Activated CD8-positive, alpha-beta T cell treated with anti-CD3 and anti-CD28 coated beads for 36 hours (primary cell): ENCODE measurements at regions not wholly inside any gene's neighbourhood (a gene's known extent, or its start where the extent isn't known, plus 50 kb on each side); places are given as distances from the start of the nearest gene placed in this dataset.

ENCODE experiments used
- ATAC-seq: fragments of 200-7000 bp; cut with Tn5 transposase; one replicate; pipeline ENCODE4 v1.10.0; 2021; ENCODE audit warnings: mild to moderate bottlenecking, moderate library complexity
- CTCF ChIA-PET: fragments of 350-600 bp; sonication (Branson Sonifier 250); formaldehyde crosslinking; loops from one replicate; lab custom pipeline; 2021; ENCODE audit warnings: antibody characterized with exemption; lab: Charles Lee
- POLR2A ChIA-PET: fragments of 350-600 bp; sonication (Branson Sonifier 250); formaldehyde crosslinking; loops from one replicate; lab custom pipeline; 2021; ENCODE audit warnings: antibody characterized with exemption; lab: Charles Lee
- DNase-seq: peaks from one replicate; pipeline ENCODE4 v3.0.0-alpha.2; 2020
- H3K27ac Mint-ChIP-seq: one replicate; pipeline ENCODE4 v1.8.0; 2021; ENCODE audit warnings: mild to moderate bottlenecking, mixed read lengths
- H3K27me3 Mint-ChIP-seq: one replicate; pipeline ENCODE4 v1.8.0; 2021; ENCODE audit warnings: mixed read lengths
- H3K36me3 Mint-ChIP-seq: one replicate; pipeline ENCODE4 v1.8.0; 2021; ENCODE audit warnings: low read depth, mixed read lengths
- H3K4me1 Mint-ChIP-seq: one replicate; pipeline ENCODE4 v1.8.0; 2021; ENCODE audit warnings: low read depth, mixed read lengths
- H3K4me3 Mint-ChIP-seq: one replicate; pipeline ENCODE4 v1.8.0; 2021; ENCODE audit warnings: mild to moderate bottlenecking, moderate library complexity, mixed read lengths
- H3K9me3 Mint-ChIP-seq: one replicate; pipeline ENCODE4 v1.8.0; 2021; ENCODE audit warnings: mixed read lengths
- CTCF ChIP-seq: fragments of 200-600 bp; IDR thresholded peaks from one replicate; pipeline ENCODE4 v1.8.0; 2022; ENCODE audit warnings: antibody characterized with exemption, mild to moderate bottlenecking
- intact Hi-C: fragments of 100-400 bp; cut with micrococcal nuclease; formaldehyde crosslinking; loops from one replicate; pipeline ENCODE4 v1.10.0; 2022

GRCh38 chr2:36031471-36031870 lies 324.1 kb upstream of the CRIM1 start:
- intact Hi-C loops, result no loop called here
- ATAC-seq, result no peak
- TF ChIP-seq CTCF, result no peak

GRCh38 chr2:36027616-36028015 lies 328.0 kb upstream of the CRIM1 start:
- Mint-ChIP-seq H3K4me1 (no peaks in the 10 kb centered on the region), H3K9me3 (no peaks in the 10 kb centered on the region), H3K36me3 (no peaks in the 10 kb centered on the region), H3K27me3 (no peaks in the 10 kb centered on the region), H3K4me3 (no peak overlapping the region), H3K27ac (no peak overlapping the region)
- ChIA-PET CTCF (interaction anchor here (0.7 to 2.0 kb wide), 3 partner anchors 11 to 310 kb away, joined by 3 to 4 read pairs (median 3); no protein-coding TSS in a partner anchor), POLR2A (no interaction called here)
- DNase-seq, result no peak
- intact Hi-C loops, result no loop called here
- no peak for ATAC-seq
- TF ChIP-seq CTCF, result no peak

More at GRCh38 chr2:36031471-36031870, 324.1 kb upstream of the CRIM1 start:
- no peaks in the 10 kb centered on the region for H3K4me1 Mint-ChIP-seq
- no peaks in the 10 kb centered on the region for H3K27me3 Mint-ChIP-seq
- no peak overlapping the region for H3K4me3 Mint-ChIP-seq
- no peak overlapping the region for H3K27ac Mint-ChIP-seq
- H3K36me3 Mint-ChIP-seq, result no peaks in the 10 kb centered on the region
- CTCF ChIA-PET, result interaction anchor here (0.5 kb wide), 1 partner anchor 12 kb away, joined by 3 read pairs; no protein-coding TSS in a partner anchor
- DNase-seq, result no peak
- POLR2A ChIA-PET, result no interaction called here
- no peaks in the 10 kb centered on the region for H3K9me3 Mint-ChIP-seq

DNA sequence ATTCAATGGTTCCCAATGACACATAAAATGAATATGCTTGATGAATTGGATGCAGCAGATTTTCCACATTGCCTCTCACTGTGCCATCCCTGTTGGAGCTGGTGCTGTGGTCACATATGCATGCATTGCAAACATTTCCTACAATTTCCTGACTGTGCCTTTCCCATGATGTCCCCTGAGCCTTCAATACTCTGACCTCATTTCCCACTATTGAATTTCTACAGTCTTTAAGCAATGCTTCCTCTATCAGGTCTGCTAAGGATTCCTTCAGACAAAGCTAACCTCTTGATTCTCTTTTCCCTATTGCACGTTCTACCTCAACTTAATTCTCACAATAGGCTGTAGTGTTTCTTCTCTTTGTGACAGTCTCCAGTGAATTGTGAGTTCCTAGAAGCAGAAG lies 342.5 kb upstream of the CRIM1 start:
- POLR2A ChIA-PET, result no interaction called here
- Mint-ChIP-seq H3K27ac (no peak overlapping the region), H3K27me3 (peaks cover 1% of the 10 kb centered on the region), H3K36me3 (no peaks in the 10 kb centered on the region), H3K9me3 (no peaks in the 10 kb centered on the region), H3K4me1 (no peaks in the 10 kb centered on the region), H3K4me3 (no peak overlapping the region)
- intact Hi-C loops, result no loop called here
- DNase-seq (no peak), ATAC-seq (no peak)
- CTCF ChIA-PET, result no interaction called here
- no peak for TF ChIP-seq CTCF

GRCh38 chr2:36006444-36006843 lies 349.1 kb upstream of the CRIM1 start:
- POLR2A ChIA-PET, result no interaction called here
- Mint-ChIP-seq H3K4me1 (no peaks in the 10 kb centered on the region), H3K27me3 (no peaks in the 10 kb centered on the region), H3K4me3 (no peak overlapping the region), H3K36me3 (no peaks in the 10 kb centered on the region), H3K9me3 (no peaks in the 10 kb centered on the region), H3K27ac (no peak overlapping the region)
- intact Hi-C loops, result no loop called here
- DNase-seq, result no peak
- no peak for TF ChIP-seq CTCF
- ATAC-seq, result no peak
- CTCF ChIA-PET, result no interaction called here

- TF ChIP-seq CTCF, result no peak
- ChIA-PET CTCF (interaction anchor here (1.2 kb wide), 1 partner anchor 20 kb away, joined by 3 read pairs; no protein-coding TSS in a partner anchor), POLR2A (no interaction called here)
- no peak for DNase-seq
- no peaks in the 10 kb centered on the region for H3K9me3 Mint-ChIP-seq
- peaks cover 2% of the 10 kb centered on the region for H3K27me3 Mint-ChIP-seq
- H3K4me1 Mint-ChIP-seq, result peaks cover 3% of the 10 kb centered on the region
- ATAC-seq, result no peak
- no peak overlapping the region for H3K27ac Mint-ChIP-seq
- intact Hi-C loops, result no loop called here
- no peak overlapping the region for H3K4me3 Mint-ChIP-seq
- no peaks in the 10 kb centered on the region for H3K36me3 Mint-ChIP-seq
Observed at GRCh38 chr2:36002941-36003340, 352.6 kb upstream of the CRIM1 start.
